Endodermal cell (in vitro differentiated cells): ENCODE measurements at regions not wholly inside any gene's neighbourhood (a gene's known extent, or its start where the extent isn't known, plus 50 kb on each side); places are given as distances from the start of the nearest gene placed in this dataset.

Source experiments
- DNase-seq: peaks from one replicate; pipeline ENCODE4 v3.0.0-alpha.2; 2017
- H3K27ac ChIP-seq: 2 replicates; pipeline ENCODE4 v1.5.1; 2013; ENCODE audit warnings: mild to moderate bottlenecking, low read depth, low read length, moderate library complexity
- H3K27me3 ChIP-seq: 2 replicates; pipeline ENCODE4 v1.6.1; 2013; ENCODE audit warnings: mild to moderate bottlenecking, low read length, moderate library complexity; ENCODE audit not compliant: insufficient read depth, control insufficient read depth, poor library complexity, severe bottlenecking
- H3K36me3 ChIP-seq: 2 replicates; pipeline ENCODE4 v1.7.0; 2013; ENCODE audit warnings: mild to moderate bottlenecking, low read length, moderate library complexity; ENCODE audit not compliant: control insufficient read depth, insufficient read depth
- H3K4me1 ChIP-seq: one replicate; pipeline ENCODE4 v1.7.0; 2013; ENCODE audit warnings: low read length; ENCODE audit not compliant: control insufficient read depth, insufficient read depth
- H3K4me3 ChIP-seq: 2 replicates; pipeline ENCODE4 v1.5.1; 2013; ENCODE audit warnings: mild to moderate bottlenecking, low read length, moderate library complexity
- H3K9ac ChIP-seq: 2 replicates; pipeline ENCODE4 v1.6.1; 2013; ENCODE audit warnings: mild to moderate bottlenecking, low read length, moderate library complexity; ENCODE audit not compliant: poor library complexity, severe bottlenecking; ENCODE audit errors: extremely low read depth
- H3K9me3 ChIP-seq: 2 replicates; pipeline ENCODE4 v1.6.1; 2013; ENCODE audit warnings: mild to moderate bottlenecking, low read length, moderate library complexity; ENCODE audit not compliant: control insufficient read depth
- H3K27ac Mint-ChIP-seq: 2 replicates; pipeline ENCODE4 v1.8.0; 2020; ENCODE audit warnings: mixed read lengths
- H3K27me3 Mint-ChIP-seq: 2 replicates; pipeline ENCODE4 v1.8.0; 2021; ENCODE audit warnings: mild to moderate bottlenecking, mixed read lengths; ENCODE audit not compliant: insufficient read depth
- H3K36me3 Mint-ChIP-seq: 2 replicates; pipeline ENCODE4 v1.8.0; 2020; ENCODE audit warnings: low read depth, mixed read lengths
- H3K4me1 Mint-ChIP-seq: 2 replicates; pipeline ENCODE4 v1.8.0; 2020; ENCODE audit warnings: mixed read lengths
- H3K4me3 Mint-ChIP-seq: 2 replicates; pipeline ENCODE4 v1.8.0; 2020; ENCODE audit warnings: mild to moderate bottlenecking, moderate library complexity, mixed read lengths
- H3K9me3 Mint-ChIP-seq: 2 replicates; pipeline ENCODE4 v1.8.0; 2020; ENCODE audit warnings: mild to moderate bottlenecking, mixed read lengths
- CTCF ChIP-seq: fragments of 200-600 bp; sonication (generic); conservative IDR thresholded peaks from 2 replicates; pipeline ENCODE4 v1.5.0; 2021; ENCODE audit warnings: antibody characterized with exemption, mild to moderate bottlenecking
- WGBS, 2 experiments: methylation state at CpG; one replicate each; pipeline versions ENCODE4 v1.1.5 to v1.1.7; 2013; ENCODE audit warnings: missing lambda C conversion rate in 2 of 2, mixed read lengths in 1 of 2; ENCODE audit not compliant: insufficient coverage in 1 of 2, insufficient read length in 1 of 2; 5-methylcytosine and 5-hydroxymethylcytosine counted together

- Histone ChIP-seq H3K4me1 (peaks cover 4% of the 10 kb centered on the region), H3K9me3 (peaks cover 15% of the 10 kb centered on the region), H3K9ac (no peak overlapping the region), H3K36me3 (no peaks in the 10 kb centered on the region), H3K4me3 (no peak overlapping the region), H3K27ac (no peak overlapping the region), H3K27me3 (no peaks in the 10 kb centered on the region)
- H3K9me3 Mint-ChIP-seq, result peaks cover 11% of the 10 kb centered on the region
- no peak overlapping the region for H3K4me3 Mint-ChIP-seq
- H3K36me3 Mint-ChIP-seq, result no peaks in the 10 kb centered on the region
- no peak for DNase-seq
- WGBS, 2 experiments, result 82 to 96% methylated on average over 3 to 7 of the region's 7 CpGs
- H3K27me3 Mint-ChIP-seq, result peaks cover 41% of the 10 kb centered on the region
- TF ChIP-seq CTCF, result no peak
- no peak overlapping the region for H3K27ac Mint-ChIP-seq
- H3K4me1 Mint-ChIP-seq, result peaks cover 33% of the 10 kb centered on the region
These were observed 388.0 kb upstream of the PIK3R1 start for GRCh38 chr5:67827541-67827940.

- Mint-ChIP-seq H3K27ac (no peak overlapping the region), H3K36me3 (no peaks in the 10 kb centered on the region), H3K9me3 (peaks cover 20% of the 10 kb centered on the region), H3K4me3 (no peak overlapping the region), H3K27me3 (peaks cover 32% of the 10 kb centered on the region), H3K4me1 (peaks cover 17% of the 10 kb centered on the region)
- H3K9ac ChIP-seq, result no peak overlapping the region
- H3K4me1 ChIP-seq, result peaks cover 4% of the 10 kb centered on the region
- TF ChIP-seq CTCF, result no peak
- peaks cover 15% of the 10 kb centered on the region for H3K9me3 ChIP-seq
- 93% methylated on average over 3 of the region's 3 CpGs; no CpG with 5 or more reads in 1 of the 2 experiments for WGBS, 2 experiments
- no peaks in the 10 kb centered on the region for H3K36me3 ChIP-seq
- no peaks in the 10 kb centered on the region for H3K27me3 ChIP-seq
- no peak overlapping the region for H3K4me3 ChIP-seq
- H3K27ac ChIP-seq, result no peak overlapping the region
- DNase-seq, result no peak
These were observed 390.7 kb upstream of the PIK3R1 start for GRCh38 chr5:67824852-67825251.

- Mint-ChIP-seq H3K4me1 (peaks cover 11% of the 10 kb centered on the region), H3K27ac (peak overlapping the region; percentile 94), H3K4me3 (peak overlapping the region; percentile 72), H3K9me3 (peaks cover 22% of the 10 kb centered on the region), H3K36me3 (peaks cover 5% of the 10 kb centered on the region), H3K27me3 (no peaks in the 10 kb centered on the region)
- 81 to 100% methylated on average over 2 to 13 of the region's 14 CpGs for WGBS, 2 experiments
- Histone ChIP-seq H3K9ac (no peak overlapping the region), H3K4me3 (no peak overlapping the region), H3K9me3 (peaks cover 4% of the 10 kb centered on the region), H3K4me1 (no peaks in the 10 kb centered on the region), H3K36me3 (no peaks in the 10 kb centered on the region), H3K27ac (no peak overlapping the region), H3K27me3 (no peaks in the 10 kb centered on the region)
- TF ChIP-seq CTCF, result no peak
- peak; percentile 54 for DNase-seq
These were observed 397.9 kb upstream of the PIK3R1 start for GRCh38 chr5:67817652-67818051.
